Activated T-cell treated with anti-CD3 and anti-CD28 coated beads, Interleukin-2, amount 50 U/mL, for 4 hours (primary cell): ENCODE measurements at regions not wholly inside any gene's neighbourhood (a gene's known extent, or its start where the extent isn't known, plus 50 kb on each side); places are given as distances from the start of the nearest gene placed in this dataset.
"Not testable (repeated sequence)": the region's sequence is repeated elsewhere in the genome, so short reads cannot be mapped to it uniquely, and the experiment has no call there.

Experiments
- ATAC-seq, 2 donors: fragments of 200-7000 bp; cut with Tn5 transposase; one replicate each; pipeline ENCODE4 v1.10.0; 2021
- DNase-seq: peaks from one replicate; pipeline ENCODE4 v3.0.0-alpha.2; 2020
- H3K27me3 Mint-ChIP-seq: one replicate; pipeline ENCODE4 v1.8.0; 2021; ENCODE audit warnings: low read depth, mixed read lengths
- H3K36me3 Mint-ChIP-seq: one replicate; pipeline ENCODE4 v1.8.0; 2022; ENCODE audit warnings: mixed read lengths; ENCODE audit not compliant: insufficient read depth
- H3K4me1 Mint-ChIP-seq: one replicate; pipeline ENCODE4 v1.8.0; 2021; ENCODE audit warnings: low read depth, mixed read lengths
- H3K4me3 Mint-ChIP-seq: one replicate; pipeline ENCODE4 v1.8.0; 2021; ENCODE audit warnings: mild to moderate bottlenecking, moderate library complexity, mixed read lengths
- H3K9me3 Mint-ChIP-seq: one replicate; pipeline ENCODE4 v1.8.0; 2021; ENCODE audit warnings: mixed read lengths

GRCh38 chr9:71441266-71441665 lies 319.8 kb upstream of the TRPM3 start:
- DNase-seq: no peak
- no peak overlapping the region for H3K4me3 Mint-ChIP-seq

DNA sequence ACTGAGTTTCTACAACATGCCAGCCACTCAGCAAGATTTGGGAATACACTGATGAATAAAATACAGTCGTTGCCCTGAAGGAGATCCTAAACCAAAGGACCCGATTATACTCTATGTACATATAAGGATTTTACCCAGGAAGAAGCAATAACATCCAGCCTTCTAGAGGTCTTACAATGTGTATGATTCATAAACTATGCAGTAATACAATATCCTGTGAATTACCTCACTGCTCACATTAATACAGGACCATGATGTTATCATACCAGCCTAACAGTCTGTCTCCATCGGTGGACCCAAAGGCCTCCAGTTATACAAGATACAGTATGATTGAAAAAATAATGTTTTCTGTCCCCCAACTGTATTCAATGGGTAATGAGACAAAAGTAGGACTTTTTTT lies 310.5 kb upstream of the TRPM3 start:
- H3K27me3 Mint-ChIP-seq: no peaks in the 10 kb centered on the region
- H3K4me3 Mint-ChIP-seq: no peak overlapping the region
- DNase-seq (no peak), ATAC-seq (no peak)
- H3K36me3 Mint-ChIP-seq: no peaks in the 10 kb centered on the region
- H3K4me1 Mint-ChIP-seq: no peaks in the 10 kb centered on the region
- H3K9me3 Mint-ChIP-seq: no peaks in the 10 kb centered on the region

More at GRCh38 chr9:71441266-71441665, 319.8 kb upstream of the TRPM3 start:
- no peak for ATAC-seq
- H3K27me3 Mint-ChIP-seq: peaks cover 25% of the 10 kb centered on the region
- H3K36me3 Mint-ChIP-seq: no peaks in the 10 kb centered on the region
- no peaks in the 10 kb centered on the region for H3K4me1 Mint-ChIP-seq
- no peaks in the 10 kb centered on the region for H3K9me3 Mint-ChIP-seq

GRCh38 chr9:71407341-71407740 lies 285.9 kb upstream of the TRPM3 start:
- not testable (repeated sequence) for H3K4me1 Mint-ChIP-seq, ATAC-seq, H3K9me3 Mint-ChIP-seq, H3K4me3 Mint-ChIP-seq, DNase-seq, H3K36me3 Mint-ChIP-seq, H3K27me3 Mint-ChIP-seq

DNA sequence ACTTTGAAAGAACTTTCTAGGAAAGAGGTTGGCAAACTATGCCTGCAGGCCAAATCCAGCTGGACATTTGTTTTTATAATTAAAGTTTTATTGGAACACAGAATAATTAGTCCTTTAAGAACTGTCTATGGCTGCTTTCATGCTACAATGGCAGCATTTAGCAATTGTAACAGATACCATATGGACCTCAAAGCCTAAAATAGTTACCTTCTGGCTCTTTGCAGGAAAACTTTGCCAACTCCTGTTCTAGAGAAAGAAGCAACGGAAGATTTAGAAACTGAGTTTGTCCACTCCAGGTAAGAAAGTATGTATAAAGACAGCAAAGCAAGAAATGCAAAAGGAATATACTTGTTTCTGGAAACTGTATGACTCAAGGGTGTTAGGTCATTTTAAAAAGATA lies 281.7 kb upstream of the TRPM3 start:
- Mint-ChIP-seq H3K27me3 (peaks cover 2% of the 10 kb centered on the region), H3K4me3 (no peak overlapping the region), H3K9me3 (no peaks in the 10 kb centered on the region), H3K36me3 (no peaks in the 10 kb centered on the region), H3K4me1 (no peaks in the 10 kb centered on the region)
- DNase-seq: no peak
- no peak for ATAC-seq

DNA sequence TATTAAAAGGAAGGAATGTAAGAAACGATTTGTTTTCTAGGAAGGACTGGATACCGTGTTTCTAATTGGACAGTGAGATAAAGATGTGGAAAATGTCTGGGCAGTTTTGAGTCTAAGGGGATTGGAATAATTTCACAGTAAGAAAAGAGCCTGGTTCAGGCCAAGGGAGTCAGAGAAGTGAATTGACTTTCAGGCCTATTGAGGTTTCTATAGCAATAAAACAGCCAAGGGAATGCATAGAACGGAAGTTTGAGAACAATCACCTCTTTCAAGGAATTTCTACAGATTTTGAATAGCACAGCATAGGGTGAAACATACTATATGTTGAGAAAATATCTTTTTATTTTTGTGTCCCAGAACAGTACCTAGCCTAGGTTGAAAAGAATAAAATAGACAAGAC lies 271.6 kb upstream of the TRPM3 start:
- Mint-ChIP-seq H3K27me3 (peaks cover 8% of the 10 kb centered on the region), H3K9me3 (no peaks in the 10 kb centered on the region)

DNA sequence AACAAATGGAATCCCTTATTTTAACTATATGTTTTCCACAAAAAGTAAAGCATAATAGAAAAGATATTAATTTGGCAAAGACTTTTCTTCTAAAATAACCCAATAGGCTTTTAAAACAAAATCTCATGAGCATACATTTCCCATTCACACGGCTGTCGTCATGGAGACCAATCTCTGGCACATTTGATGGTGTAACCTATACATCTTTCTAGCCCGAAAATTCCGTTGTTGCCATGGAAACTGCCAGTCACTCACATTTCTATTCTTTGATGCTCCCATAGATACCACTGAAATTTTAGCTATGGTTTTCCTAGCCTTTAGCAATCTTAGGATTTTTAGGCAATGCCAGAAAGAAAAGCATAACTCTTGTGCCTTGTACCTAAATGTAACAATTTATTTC lies 262.9 kb upstream of the TRPM3 start:
- no peaks in the 10 kb centered on the region for H3K36me3 Mint-ChIP-seq
- H3K4me1 Mint-ChIP-seq: no peaks in the 10 kb centered on the region
- ATAC-seq: no peak
- peaks cover 2% of the 10 kb centered on the region for H3K27me3 Mint-ChIP-seq
- no peak for DNase-seq
- H3K4me3 Mint-ChIP-seq: no peak overlapping the region
- H3K9me3 Mint-ChIP-seq: no peaks in the 10 kb centered on the region

More for the DNA sequence above, 271.6 kb upstream of the TRPM3 start:
- DNase-seq: no peak
- ATAC-seq: no peak
- no peaks in the 10 kb centered on the region for H3K36me3 Mint-ChIP-seq
- no peaks in the 10 kb centered on the region for H3K4me1 Mint-ChIP-seq
- H3K4me3 Mint-ChIP-seq: no peak overlapping the region

DNA sequence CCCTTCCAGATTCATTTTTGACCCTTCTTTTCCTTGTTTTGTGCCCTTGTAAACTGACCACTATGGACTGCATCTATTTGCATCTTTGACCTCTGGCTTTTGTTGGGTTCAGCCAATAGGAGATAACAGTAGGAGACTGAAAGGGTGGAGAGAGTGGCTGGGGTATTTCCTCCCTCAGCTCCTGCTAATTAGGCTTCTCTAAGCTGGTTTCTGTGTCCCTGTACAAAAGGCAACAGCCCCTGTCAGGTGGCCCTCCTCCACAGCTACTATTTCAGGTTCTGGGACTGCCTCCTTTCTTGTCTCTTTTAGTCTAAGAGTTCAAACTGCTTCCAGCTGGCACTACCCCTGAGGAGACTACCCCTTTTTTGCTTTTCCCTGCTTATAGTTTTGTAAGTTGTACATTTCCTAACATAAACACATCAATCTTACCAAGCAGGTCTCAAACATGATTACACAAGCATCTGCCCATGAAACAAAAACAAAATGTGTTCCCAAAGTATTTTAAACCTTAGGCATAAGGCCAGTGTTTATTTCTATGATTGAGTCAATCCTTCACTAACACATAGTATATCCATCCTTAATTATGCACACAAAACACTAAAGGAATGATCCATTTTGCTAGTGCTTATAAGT lies 262.0 kb upstream of the TRPM3 start:
- Mint-ChIP-seq H3K36me3 (no peaks in the 10 kb centered on the region), H3K4me3 (no peak overlapping the region)

DNA sequence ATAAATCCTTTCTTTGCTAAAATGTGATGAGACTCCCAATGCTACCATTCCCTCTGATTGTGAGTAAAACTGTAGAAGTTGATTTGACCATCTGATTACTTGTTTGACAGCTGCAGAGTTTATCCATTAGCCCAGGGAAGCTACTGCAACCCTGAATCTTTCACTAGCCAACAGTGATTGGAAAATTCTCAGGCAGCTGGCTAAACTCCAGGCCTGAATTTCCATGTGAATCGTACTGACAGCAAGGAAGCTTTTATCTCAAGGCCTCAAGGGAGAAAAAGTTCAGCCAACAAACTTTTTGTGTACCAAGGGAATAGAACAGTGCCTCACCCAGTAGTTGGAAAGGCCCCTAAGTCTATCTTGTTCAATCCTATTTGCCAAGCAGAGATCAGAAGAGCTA lies 246.7 kb upstream of the TRPM3 start:
- Mint-ChIP-seq H3K36me3 (no peaks in the 10 kb centered on the region), H3K4me3 (no peak overlapping the region), H3K27me3 (peaks cover 6% of the 10 kb centered on the region), H3K9me3 (peaks cover 4% of the 10 kb centered on the region), H3K4me1 (no peaks in the 10 kb centered on the region)
- no peak for ATAC-seq
- no peak for DNase-seq

More for the DNA sequence above, 262.0 kb upstream of the TRPM3 start:
- H3K9me3 Mint-ChIP-seq: no peaks in the 10 kb centered on the region
- no peak for ATAC-seq
- peaks cover 2% of the 10 kb centered on the region for H3K27me3 Mint-ChIP-seq
- H3K4me1 Mint-ChIP-seq: no peaks in the 10 kb centered on the region
- no peak for DNase-seq

GRCh38 chr9:71364186-71364955 lies 242.9 kb upstream of the TRPM3 start:
- H3K27me3 Mint-ChIP-seq: no peaks in the 10 kb centered on the region

DNA sequence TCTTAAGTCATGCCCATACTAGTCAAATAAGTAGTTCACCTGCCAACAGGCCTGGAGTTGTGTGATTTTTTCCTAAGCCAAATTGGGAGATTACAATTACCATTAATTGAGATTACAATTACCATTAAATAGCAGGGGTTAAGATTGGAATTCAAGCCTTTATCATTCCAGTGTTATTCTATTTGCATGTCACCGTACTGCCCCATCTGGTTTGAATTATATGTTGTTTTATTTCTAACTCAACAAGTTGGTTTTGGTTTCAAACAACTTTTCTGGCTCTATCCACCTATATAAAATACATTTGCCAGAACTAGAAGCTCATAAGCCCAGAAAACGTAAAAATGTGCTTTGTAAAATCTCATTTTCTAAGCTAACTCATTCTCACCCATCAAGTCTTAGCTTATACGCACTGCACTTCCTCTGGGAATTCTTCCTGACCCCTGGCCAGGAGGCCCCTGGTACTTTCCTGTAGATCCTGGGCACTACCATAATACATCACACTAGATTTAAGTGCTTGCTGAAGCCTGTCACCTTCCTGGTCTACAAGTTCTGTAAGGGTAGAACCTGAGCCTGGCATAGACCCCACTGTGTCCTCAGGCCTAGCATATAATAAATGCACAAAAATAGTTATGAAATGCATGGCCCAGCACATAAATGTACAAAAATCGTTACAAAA lies 242.0 kb upstream of the TRPM3 start:
- H3K4me3 Mint-ChIP-seq: no peak overlapping the region
- H3K4me1 Mint-ChIP-seq: no peaks in the 10 kb centered on the region
- H3K9me3 Mint-ChIP-seq: no peaks in the 10 kb centered on the region
- no peaks in the 10 kb centered on the region for H3K36me3 Mint-ChIP-seq
- no peak for DNase-seq
- H3K27me3 Mint-ChIP-seq: no peaks in the 10 kb centered on the region
- ATAC-seq: no peak

More at GRCh38 chr9:71364186-71364955, 242.9 kb upstream of the TRPM3 start:
- no peaks in the 10 kb centered on the region for H3K36me3 Mint-ChIP-seq
- ATAC-seq: no peak
- H3K4me3 Mint-ChIP-seq: no peak overlapping the region
- no peak for DNase-seq
- no peaks in the 10 kb centered on the region for H3K4me1 Mint-ChIP-seq
- H3K9me3 Mint-ChIP-seq: no peaks in the 10 kb centered on the region

DNA sequence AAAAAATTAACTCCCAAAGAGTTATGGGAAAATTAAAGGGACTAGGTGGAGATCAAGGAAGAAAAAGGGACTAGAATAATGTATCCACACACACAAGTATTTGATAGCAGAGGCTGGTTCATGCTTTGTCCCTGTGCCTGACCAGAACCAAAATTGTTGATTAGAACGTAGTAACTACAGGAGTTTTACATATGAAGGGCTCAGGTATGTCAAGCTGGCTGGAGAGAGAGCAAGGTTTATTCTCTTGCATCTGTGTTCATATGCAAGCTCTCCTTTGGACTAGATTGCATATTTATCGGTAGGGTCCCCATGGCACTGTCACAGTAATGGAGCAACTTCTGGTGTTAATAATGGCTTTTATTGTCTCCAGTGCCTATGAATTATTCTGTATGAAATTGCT lies 239.9 kb upstream of the TRPM3 start:
- H3K36me3 Mint-ChIP-seq: no peaks in the 10 kb centered on the region
- no peaks in the 10 kb centered on the region for H3K4me1 Mint-ChIP-seq
- ATAC-seq: no peak
- H3K4me3 Mint-ChIP-seq: no peak overlapping the region
- peaks cover 3% of the 10 kb centered on the region for H3K27me3 Mint-ChIP-seq
- no peaks in the 10 kb centered on the region for H3K9me3 Mint-ChIP-seq
- DNase-seq: no peak

- ATAC-seq (no peak), DNase-seq (no peak)
- Mint-ChIP-seq H3K4me3 (no peak overlapping the region), H3K4me1 (no peaks in the 10 kb centered on the region), H3K36me3 (no peaks in the 10 kb centered on the region), H3K27me3 (peaks cover 3% of the 10 kb centered on the region), H3K9me3 (no peaks in the 10 kb centered on the region)
Measured at GRCh38 chr9:71357346-71357745, 235.9 kb upstream of the TRPM3 start.

DNA sequence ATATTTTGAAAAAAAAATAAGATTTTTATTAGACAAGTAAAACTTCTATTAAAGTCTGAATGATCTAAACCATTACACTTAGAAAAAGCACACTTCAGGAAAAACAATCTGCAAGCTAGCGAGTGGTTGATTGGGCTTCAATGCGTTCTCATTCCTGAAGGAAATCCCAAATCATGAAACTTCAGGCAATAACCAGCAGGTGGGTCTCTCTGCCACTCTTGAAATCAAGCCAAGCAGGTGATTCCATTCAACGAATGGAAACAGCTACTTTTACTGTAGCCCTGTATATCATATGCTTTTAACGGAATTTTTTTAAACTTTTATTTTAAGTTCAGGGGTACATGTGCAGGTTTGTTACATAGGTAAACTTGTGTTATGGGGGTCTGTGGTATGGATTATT lies 234.5 kb upstream of the TRPM3 start:
- Mint-ChIP-seq H3K4me3 (no peak overlapping the region), H3K4me1 (no peaks in the 10 kb centered on the region), H3K9me3 (no peaks in the 10 kb centered on the region), H3K27me3 (peaks cover 3% of the 10 kb centered on the region), H3K36me3 (no peaks in the 10 kb centered on the region)
- no peak for ATAC-seq
- DNase-seq: no peak

GRCh38 chr9:71353720-71354119 lies 232.3 kb upstream of the TRPM3 start:
- peaks cover 3% of the 10 kb centered on the region for H3K27me3 Mint-ChIP-seq
- H3K9me3 Mint-ChIP-seq: no peaks in the 10 kb centered on the region
- DNase-seq (no peak), ATAC-seq (no peak)
- H3K4me1 Mint-ChIP-seq: no peaks in the 10 kb centered on the region
- H3K4me3 Mint-ChIP-seq: no peak overlapping the region
- H3K36me3 Mint-ChIP-seq: no peaks in the 10 kb centered on the region

- no peak for ATAC-seq
- Mint-ChIP-seq H3K27me3 (peaks cover 3% of the 10 kb centered on the region), H3K9me3 (no peaks in the 10 kb centered on the region), H3K36me3 (no peaks in the 10 kb centered on the region), H3K4me3 (no peak overlapping the region), H3K4me1 (no peaks in the 10 kb centered on the region)
- DNase-seq: no peak
Measured at GRCh38 chr9:71352837-71353236, 231.4 kb upstream of the TRPM3 start.
